IgD-negative memory B cell (primary cell): ENCODE measurements at regions not wholly inside any gene's neighbourhood (a gene's known extent, or its start where the extent isn't known, plus 50 kb on each side); places are given as distances from the start of the nearest gene placed in this dataset.

Experiments used
- H3K27ac Mint-ChIP-seq, 3 donors: one replicate each; pipeline ENCODE4 v1.8.0; 2020 to 2022; ENCODE audit warnings: mild to moderate bottlenecking in 3 of 3, mixed read lengths in 3 of 3, moderate library complexity in 1 of 3
- H3K27me3 Mint-ChIP-seq: one replicate; pipeline ENCODE4 v1.8.0; 2021; ENCODE audit warnings: mixed read lengths
- H3K36me3 Mint-ChIP-seq: one replicate; pipeline ENCODE4 v1.8.0; 2020; ENCODE audit warnings: mild to moderate bottlenecking, mixed read lengths
- H3K4me1 Mint-ChIP-seq, 3 donors: one replicate each; pipeline ENCODE4 v1.8.0; 2020 to 2022; ENCODE audit warnings: mixed read lengths in 3 of 3, mild to moderate bottlenecking in 1 of 3
- H3K4me3 Mint-ChIP-seq, 4 donors: one replicate each; pipeline ENCODE4 v1.8.0; 2020 to 2022; ENCODE audit warnings: mild to moderate bottlenecking in 4 of 4, mixed read lengths in 4 of 4, moderate library complexity in 3 of 4
- H3K9me3 Mint-ChIP-seq, 3 donors: one replicate each; pipeline ENCODE4 v1.8.0; 2020 to 2021; ENCODE audit warnings: mixed read lengths in 3 of 3, mild to moderate bottlenecking in 1 of 3

DNA sequence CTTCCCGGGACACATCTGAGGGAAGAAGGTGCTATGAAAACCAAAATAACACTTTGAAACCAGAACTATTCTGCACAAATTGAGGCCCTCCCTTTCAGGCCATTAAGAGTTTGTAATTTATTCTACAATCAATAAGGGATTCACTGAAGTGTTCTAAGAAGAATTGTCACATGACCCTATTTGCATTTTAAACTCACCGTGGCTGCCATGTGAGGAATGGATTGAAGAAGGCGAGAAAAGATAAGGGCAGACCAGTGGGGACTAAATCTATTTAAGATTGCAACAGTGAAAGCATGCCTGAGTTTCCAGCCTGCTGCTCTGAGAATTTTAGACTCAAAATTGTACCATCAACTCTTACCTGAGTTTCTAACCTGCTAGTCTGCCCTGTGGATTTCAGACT is 408.8 kb upstream of the SALL1 start:
- H3K27ac Mint-ChIP-seq: no peak overlapping the region
- peaks cover 0 to 2% (median 0%) of the 10 kb centered on the region in 3 donors for H3K4me1 Mint-ChIP-seq
- H3K36me3 Mint-ChIP-seq: peaks cover 1% of the 10 kb centered on the region
- H3K9me3 Mint-ChIP-seq: peaks cover 2 to 24% (median 5%) of the 10 kb centered on the region in 3 donors
- H3K4me3 Mint-ChIP-seq: no peak overlapping the region
- H3K27me3 Mint-ChIP-seq: no peaks in the 10 kb centered on the region

DNA sequence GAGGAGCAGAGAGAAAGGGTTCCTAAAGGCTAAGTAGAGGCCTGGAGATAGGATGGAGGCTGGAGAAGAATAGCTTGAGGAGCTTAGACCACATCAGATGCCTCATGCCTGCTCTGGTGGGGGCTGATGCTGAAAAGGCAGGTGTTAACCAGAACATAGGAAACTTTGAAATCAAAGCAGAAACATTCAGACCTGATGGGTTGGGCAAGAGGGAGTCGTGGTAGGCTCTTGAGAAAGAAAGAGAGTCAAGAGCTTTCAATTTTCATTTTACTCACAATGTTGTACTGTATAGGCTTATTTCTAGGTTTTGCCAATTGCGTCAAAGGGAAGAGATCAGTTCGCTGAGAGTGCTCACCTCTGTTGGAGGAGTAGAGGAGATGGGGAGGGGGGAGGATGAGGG is 406.6 kb upstream of the SALL1 start:
- H3K27ac Mint-ChIP-seq: no peak overlapping the region
- H3K27me3 Mint-ChIP-seq: no peaks in the 10 kb centered on the region
- H3K4me3 Mint-ChIP-seq: no peak overlapping the region
- H3K36me3 Mint-ChIP-seq: no peaks in the 10 kb centered on the region
- H3K9me3 Mint-ChIP-seq: peaks cover 0 to 12% (median 5%) of the 10 kb centered on the region in 3 donors
- peaks cover 0 to 2% (median 0%) of the 10 kb centered on the region in 3 donors for H3K4me1 Mint-ChIP-seq

DNA sequence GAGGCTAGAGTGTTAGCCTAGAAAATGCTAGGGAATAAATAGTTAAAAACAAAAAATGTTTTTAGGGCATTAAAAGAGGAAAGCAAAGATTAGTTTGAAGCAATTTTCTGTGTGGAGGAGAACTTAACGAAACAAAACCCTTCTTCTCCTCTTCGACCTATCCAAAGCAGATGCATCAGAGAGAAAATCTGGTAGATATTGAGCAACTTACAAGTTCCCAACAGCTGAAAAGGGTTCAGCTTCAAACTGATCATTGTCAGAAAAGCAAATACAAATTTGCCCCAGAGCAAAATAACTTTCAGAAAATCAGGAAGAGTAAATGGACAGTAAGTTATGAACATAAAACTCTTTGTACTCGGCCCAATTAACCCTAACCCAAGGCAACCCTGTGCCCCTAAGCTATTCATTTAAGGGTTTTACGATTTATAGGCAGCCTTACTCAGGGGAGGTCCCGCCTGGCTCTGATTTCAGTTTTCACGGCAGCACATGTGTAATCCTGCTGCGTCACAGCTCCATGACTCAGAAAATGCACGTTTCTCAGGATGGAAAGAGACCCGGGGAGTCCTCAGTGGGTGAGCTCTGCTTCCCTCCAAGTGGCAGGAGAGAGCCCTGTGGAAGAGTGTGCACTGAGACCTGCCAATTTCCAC is 405.7 kb upstream of the SALL1 start:
- Mint-ChIP-seq H3K27me3 (no peaks in the 10 kb centered on the region), H3K36me3 (no peaks in the 10 kb centered on the region), H3K9me3 (peaks cover 0 to 12% (median 5%) of the 10 kb centered on the region in 3 donors), H3K4me1 (peaks cover 0 to 2% (median 0%) of the 10 kb centered on the region in 3 donors), H3K27ac (no peak overlapping the region), H3K4me3 (no peak overlapping the region)

DNA sequence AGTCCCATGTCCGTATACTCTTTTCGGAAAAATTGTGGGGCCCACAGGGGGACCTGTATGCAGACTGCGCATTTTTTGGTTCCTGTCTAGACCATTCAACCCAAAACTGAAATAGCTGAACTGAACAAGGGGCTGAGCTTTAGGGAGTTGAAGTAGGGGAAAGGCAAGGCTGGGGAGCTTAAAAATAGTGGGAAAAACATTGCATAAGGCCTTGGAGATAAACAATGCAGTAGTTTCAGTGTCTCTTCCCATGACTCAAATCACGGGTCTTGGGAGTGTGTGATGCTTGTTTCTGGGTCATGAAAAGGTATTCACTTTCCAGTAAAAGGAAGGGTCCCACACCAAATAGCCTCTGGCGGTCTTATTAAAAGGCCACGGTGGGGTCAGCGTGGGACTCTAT is 402.8 kb upstream of the SALL1 start:
- H3K4me1 Mint-ChIP-seq: peaks cover 0 to 2% (median 0%) of the 10 kb centered on the region in 3 donors
- no peaks in the 10 kb centered on the region for H3K27me3 Mint-ChIP-seq
- no peak overlapping the region for H3K27ac Mint-ChIP-seq
- H3K9me3 Mint-ChIP-seq: peaks cover 0 to 8% (median 2%) of the 10 kb centered on the region in 3 donors
- no peaks in the 10 kb centered on the region for H3K36me3 Mint-ChIP-seq
- no peak overlapping the region for H3K4me3 Mint-ChIP-seq

DNA sequence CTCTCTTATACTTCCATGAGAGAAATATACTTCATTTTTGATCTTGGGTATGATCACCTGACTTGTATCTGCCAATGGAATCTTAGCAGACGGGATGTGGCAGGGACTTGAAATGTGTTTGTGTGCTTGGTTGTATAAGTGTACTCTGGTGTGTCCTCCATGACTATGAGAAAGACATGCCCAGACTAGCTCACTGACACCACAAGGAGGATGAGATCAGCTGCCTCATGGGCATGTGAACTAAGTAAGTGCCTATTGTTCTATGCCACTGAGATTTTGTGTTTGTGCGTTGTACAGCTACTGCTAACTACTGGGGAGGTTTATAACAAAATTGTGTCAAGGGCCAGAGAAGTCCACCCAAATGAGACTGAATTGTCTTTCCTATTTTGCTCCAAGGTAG is 402.2 kb upstream of the SALL1 start:
- Mint-ChIP-seq H3K9me3 (peaks cover 0 to 8% (median 2%) of the 10 kb centered on the region in 3 donors), H3K27ac (no peak overlapping the region), H3K36me3 (no peaks in the 10 kb centered on the region)

DNA sequence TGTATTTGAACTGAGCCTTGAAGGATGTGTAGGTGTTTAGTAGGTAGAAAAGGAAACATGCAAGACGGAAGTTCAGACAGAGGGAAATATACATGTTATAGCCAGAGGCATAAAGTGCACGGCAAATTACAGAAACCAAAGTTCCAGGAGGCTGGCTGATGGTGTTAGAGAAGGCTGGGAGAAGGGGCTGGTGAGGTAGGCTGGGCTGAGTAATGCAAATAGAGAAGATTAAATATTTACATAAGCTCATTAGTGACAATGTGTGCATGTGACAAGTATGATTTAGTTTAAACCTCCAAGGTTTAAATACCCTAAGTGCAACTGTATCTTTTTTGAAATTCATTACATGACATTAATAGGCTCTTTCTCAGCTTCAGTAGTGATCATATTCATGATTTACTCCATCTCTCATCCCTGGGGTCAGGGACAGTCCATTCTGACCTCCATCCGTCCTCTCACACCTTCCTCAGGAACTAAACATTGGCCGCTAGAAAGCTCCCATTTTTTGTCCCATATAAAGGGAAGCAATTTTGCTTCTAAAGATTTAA is 399.8 kb upstream of the SALL1 start:
- Mint-ChIP-seq H3K36me3 (no peaks in the 10 kb centered on the region), H3K9me3 (peaks cover 0 to 2% (median 2%) of the 10 kb centered on the region in 3 donors), H3K27me3 (peaks cover 3% of the 10 kb centered on the region)

More for the DNA sequence above, 402.2 kb upstream of the SALL1 start:
- Mint-ChIP-seq H3K27me3 (peaks cover 3% of the 10 kb centered on the region), H3K4me1 (peaks cover 0 to 2% (median 0%) of the 10 kb centered on the region in 3 donors), H3K4me3 (no peak overlapping the region)

DNA sequence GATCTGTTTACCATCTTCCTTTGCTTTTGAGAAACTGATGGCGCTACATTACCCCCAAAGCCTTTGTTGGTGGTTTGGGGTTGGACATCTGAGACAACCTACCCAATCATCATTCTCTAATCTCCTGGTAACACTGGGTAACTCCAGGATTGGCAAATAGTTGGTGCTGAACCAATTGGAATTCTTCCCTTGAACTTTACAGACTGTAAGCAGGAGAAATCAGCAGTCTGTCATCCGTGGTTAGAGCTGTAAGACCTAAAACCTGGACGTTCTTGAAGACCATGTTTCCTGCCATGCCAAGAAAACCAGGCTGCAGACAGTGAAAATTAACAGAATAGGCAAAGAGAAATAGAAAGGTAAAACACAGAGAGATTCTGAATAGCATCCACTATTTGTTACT is 398.8 kb upstream of the SALL1 start:
- Mint-ChIP-seq H3K4me1 (no peaks in the 10 kb centered on the region), H3K36me3 (no peaks in the 10 kb centered on the region), H3K27ac (no peak overlapping the region), H3K9me3 (peaks cover 0 to 2% (median 0%) of the 10 kb centered on the region in 3 donors), H3K4me3 (no peak overlapping the region), H3K27me3 (peaks cover 3% of the 10 kb centered on the region)

More for the DNA sequence above, 399.8 kb upstream of the SALL1 start:
- Mint-ChIP-seq H3K4me3 (no peak overlapping the region), H3K4me1 (no peaks in the 10 kb centered on the region), H3K27ac (no peak overlapping the region)

DNA sequence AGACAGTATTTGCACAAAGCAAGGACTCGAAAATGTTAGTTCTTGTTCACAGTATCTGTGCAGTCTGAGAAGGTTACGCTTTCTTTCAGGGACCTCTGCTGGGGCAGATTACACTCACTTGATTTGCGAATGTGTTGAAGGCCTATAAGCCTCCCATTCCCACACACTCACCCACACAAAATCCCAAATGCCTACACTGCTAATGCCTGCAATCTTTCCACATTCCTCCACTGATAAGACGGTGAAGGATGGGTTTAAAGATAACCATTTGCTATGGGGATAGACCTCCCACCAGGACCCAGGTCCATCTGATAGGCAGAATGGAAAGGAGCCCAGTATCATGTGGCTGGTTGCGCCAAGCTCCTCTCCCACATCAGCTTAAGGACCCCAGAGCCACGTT is 394.9 kb upstream of the SALL1 start:
- H3K9me3 Mint-ChIP-seq: peaks cover 0 to 5% (median 2%) of the 10 kb centered on the region in 3 donors
- H3K27me3 Mint-ChIP-seq: peaks cover 3% of the 10 kb centered on the region
- H3K4me3 Mint-ChIP-seq: no peak overlapping the region
- no peaks in the 10 kb centered on the region for H3K36me3 Mint-ChIP-seq
- no peak overlapping the region for H3K27ac Mint-ChIP-seq
- peaks cover 0 to 4% (median 0%) of the 10 kb centered on the region in 3 donors for H3K4me1 Mint-ChIP-seq

DNA sequence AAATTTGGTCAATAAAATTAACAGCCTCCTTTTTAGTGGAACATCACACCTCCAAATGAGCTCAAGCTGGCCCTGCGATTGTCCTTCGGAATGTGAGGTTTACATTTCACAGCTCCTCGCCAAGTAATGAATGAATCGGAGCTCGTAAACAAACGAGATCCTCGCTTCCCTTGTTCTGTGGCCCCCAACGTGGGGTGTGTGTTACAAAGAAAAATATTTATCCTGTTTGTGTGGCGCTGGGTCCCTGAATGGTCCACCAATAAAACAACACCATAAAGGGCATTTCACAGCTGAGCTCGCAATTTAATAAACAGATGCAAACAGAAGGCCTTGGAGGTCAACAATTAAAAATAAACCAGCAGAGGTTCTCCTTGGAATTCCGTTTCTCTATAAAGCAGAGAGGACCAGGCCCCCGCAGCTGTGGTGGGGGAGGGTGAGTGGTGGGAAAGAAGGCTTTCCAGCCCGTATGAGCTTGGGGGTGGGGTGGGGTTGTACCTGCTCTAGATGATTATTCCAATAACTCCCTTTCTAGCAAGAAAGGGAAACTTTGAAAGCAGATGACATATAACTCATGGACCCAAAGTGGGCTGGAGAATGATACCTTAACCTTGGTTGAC is 393.9 kb upstream of the SALL1 start:
- peaks cover 0 to 3% (median 2%) of the 10 kb centered on the region in 3 donors for H3K9me3 Mint-ChIP-seq
- H3K27ac Mint-ChIP-seq: no peak overlapping the region
- H3K27me3 Mint-ChIP-seq: peaks cover 3% of the 10 kb centered on the region
- H3K4me1 Mint-ChIP-seq: peaks cover 0 to 4% (median 0%) of the 10 kb centered on the region in 3 donors
- H3K36me3 Mint-ChIP-seq: no peaks in the 10 kb centered on the region
- no peak overlapping the region for H3K4me3 Mint-ChIP-seq

DNA sequence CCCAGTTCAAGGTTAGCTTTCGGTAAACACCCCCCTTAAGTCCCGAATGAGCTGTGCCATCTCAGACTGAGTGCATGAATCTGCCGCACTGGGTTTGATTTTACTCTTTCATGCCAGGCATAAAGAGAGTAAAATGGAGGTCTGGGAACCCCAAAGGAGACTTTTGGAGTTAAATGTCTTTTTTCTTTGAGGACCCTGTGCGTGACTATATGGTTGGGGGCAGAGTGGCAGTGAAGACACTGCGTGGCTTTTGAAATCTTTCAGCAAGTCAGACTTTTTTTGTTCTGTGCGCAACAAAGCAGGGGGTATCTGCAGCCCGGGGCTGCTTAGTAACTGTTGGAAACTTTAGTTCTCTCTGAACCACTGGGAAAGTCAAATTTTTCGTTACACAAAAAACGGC is 392.9 kb upstream of the SALL1 start:
- no peak overlapping the region for H3K27ac Mint-ChIP-seq
- H3K27me3 Mint-ChIP-seq: peaks cover 3% of the 10 kb centered on the region
- H3K4me3 Mint-ChIP-seq: no peak overlapping the region
- H3K9me3 Mint-ChIP-seq: peaks cover 0 to 3% (median 2%) of the 10 kb centered on the region in 3 donors
- H3K36me3 Mint-ChIP-seq: no peaks in the 10 kb centered on the region
- H3K4me1 Mint-ChIP-seq: peaks cover 0 to 4% (median 0%) of the 10 kb centered on the region in 3 donors

DNA sequence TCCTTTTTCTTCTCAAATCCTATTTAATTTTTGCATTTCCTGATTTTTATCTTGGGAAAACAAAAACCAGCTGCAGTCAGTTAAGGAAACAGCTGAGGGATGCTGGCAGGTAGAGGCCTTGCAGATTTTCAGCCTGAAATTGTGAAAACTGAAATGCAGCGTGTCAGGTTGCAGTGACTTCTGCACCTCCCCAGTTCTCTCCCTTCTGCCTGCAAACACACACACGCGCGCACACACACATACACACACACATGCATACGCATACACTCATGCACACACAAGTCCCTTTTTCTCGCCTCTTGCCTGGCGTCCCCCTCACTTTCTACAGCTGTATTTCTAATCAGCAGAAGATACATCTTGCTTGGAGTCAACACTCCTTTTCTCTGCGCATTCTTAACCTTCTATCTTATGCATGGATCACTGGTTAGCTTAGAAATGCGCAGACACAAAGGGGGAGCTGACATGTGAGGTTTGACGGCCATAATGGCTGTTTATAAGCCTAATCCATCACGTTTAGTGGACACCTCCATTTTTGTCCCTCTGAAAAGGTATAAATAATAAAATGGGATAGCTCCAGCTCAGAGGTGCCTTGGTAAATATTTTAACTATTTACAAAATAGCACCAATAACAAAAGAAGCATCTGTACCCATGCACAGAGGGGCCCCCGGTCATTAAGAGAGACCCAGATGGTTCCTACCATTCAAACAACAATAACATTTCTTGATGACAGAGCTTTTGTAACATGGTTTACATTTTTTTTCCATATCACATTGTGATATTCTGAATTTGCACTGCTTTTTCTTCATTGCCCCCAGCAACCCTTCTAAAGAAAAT is 392.1 kb upstream of the SALL1 start:
- Mint-ChIP-seq H3K4me3 (no peak overlapping the region), H3K9me3 (peaks cover 0 to 3% (median 2%) of the 10 kb centered on the region in 3 donors), H3K27ac (no peak overlapping the region), H3K27me3 (no peaks in the 10 kb centered on the region), H3K4me1 (peaks cover 0 to 4% (median 0%) of the 10 kb centered on the region in 3 donors), H3K36me3 (no peaks in the 10 kb centered on the region)

DNA sequence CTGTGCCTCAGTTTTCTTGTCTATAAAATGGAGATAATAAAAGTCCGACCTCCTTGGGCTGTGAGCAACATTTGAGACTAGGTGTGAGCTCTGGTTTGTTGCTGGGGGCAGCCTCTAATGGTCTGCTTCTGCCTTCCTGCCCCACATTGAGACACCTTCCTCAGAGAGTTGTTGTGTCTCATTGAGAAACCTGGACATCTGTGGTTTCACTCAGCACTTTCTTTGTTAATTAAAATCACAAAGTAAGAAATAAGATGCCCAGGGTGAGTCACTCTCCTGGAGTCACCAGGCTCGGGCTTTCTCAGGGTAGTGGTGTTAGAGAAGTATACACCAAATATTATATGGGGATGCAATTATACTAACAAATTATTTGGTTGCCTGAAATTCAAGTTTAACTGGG is 389.2 kb upstream of the SALL1 start:
- no peak overlapping the region for H3K27ac Mint-ChIP-seq
- H3K4me3 Mint-ChIP-seq: no peak overlapping the region
- no peaks in the 10 kb centered on the region for H3K27me3 Mint-ChIP-seq
- no peaks in the 10 kb centered on the region for H3K36me3 Mint-ChIP-seq
- peaks cover 2 to 4% (median 3%) of the 10 kb centered on the region in 3 donors for H3K9me3 Mint-ChIP-seq
- peaks cover 0 to 4% (median 0%) of the 10 kb centered on the region in 3 donors for H3K4me1 Mint-ChIP-seq

DNA sequence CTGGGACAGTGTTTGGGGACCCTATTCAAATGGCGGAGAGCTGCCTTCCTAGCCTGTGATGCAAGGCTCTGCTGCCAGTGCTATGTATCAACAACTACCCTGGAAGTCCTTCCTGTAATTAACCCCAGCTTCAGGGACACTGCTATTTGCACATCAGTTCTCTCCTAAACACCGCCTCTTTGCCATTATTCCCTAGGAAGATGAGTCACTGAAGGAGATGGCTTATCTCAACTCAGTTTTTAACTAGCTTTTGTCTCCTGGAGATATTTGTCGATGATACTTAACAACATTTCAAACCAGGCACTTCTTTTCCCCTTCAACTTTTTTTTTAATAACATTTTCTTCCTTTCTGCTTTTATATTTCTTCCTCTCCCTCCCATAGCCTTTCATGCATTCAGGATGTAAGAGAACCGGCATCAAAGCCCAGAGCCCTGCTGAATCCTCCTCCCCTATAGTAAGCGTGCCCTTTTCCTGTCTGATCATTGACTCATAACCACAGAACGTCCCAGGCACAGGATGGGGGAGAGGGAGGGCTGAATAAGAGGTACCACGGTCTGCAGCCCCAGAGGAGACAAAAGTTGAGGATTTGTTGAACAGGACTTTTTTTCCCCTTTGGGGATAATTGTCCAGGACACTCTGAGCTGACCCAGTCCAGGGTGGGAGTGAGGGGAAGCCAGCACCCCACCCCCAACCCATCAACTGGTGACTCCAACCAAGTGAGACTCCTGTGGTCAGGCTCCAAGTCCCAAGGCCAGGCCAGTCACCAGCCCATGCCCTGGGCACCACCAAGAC is 387.8 kb upstream of the SALL1 start:
- Mint-ChIP-seq H3K4me1 (no peaks in the 10 kb centered on the region), H3K9me3 (peaks cover 0 to 4% (median 3%) of the 10 kb centered on the region in 3 donors), H3K27me3 (no peaks in the 10 kb centered on the region), H3K4me3 (no peak overlapping the region), H3K36me3 (no peaks in the 10 kb centered on the region), H3K27ac (no peak overlapping the region)

DNA sequence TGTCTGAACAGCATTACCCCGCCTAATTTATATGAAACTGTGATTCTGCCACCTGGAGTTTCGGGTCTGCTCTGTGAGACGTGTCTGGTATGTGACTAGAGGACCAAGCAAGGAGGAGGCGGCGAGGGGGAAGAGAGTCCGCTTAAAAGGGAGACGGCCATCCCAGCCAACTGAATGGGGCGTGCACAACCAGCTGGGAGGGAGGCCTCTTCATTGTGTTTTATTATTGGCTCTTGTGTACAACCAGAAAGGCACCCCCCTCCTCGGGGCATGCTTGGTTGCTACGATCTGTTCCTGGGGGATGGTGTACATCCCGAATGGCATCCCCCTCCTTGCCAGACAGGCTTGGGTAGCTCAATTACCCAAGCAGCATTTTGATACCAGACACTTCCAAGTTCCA is 384.5 kb upstream of the SALL1 start:
- Mint-ChIP-seq H3K27ac (no peak overlapping the region), H3K36me3 (no peaks in the 10 kb centered on the region), H3K27me3 (no peaks in the 10 kb centered on the region), H3K4me1 (no peaks in the 10 kb centered on the region), H3K4me3 (no peak overlapping the region), H3K9me3 (peaks cover 0 to 4% (median 2%) of the 10 kb centered on the region in 3 donors)
